SJCRH30 (cell line): ENCODE measurements at regions not wholly inside any gene's neighbourhood (a gene's known extent, or its start where the extent isn't known, plus 50 kb on each side); places are given as distances from the start of the nearest gene placed in this dataset.

ENCODE experiments used
- DNase-seq, 2 experiments: peaks; one replicate each; pipeline ENCODE4 v3.0.0-alpha.2; 2015 to 2020
- H3K27ac ChIP-seq: fragments of 250-450 bp; sonication (Bioruptor Pico); 2 replicates; pipeline ENCODE4 v1.5.1; 2020; ENCODE audit warnings: mild to moderate bottlenecking, moderate library complexity
- H3K27me3 ChIP-seq: fragments of 250-450 bp; sonication (Bioruptor Pico); 2 replicates; pipeline ENCODE4 v1.5.1; 2020; ENCODE audit warnings: mild to moderate bottlenecking, moderate library complexity
- H3K36me3 ChIP-seq: fragments of 250-450 bp; sonication (Bioruptor Pico); 2 replicates; pipeline ENCODE4 v1.5.1; 2020; ENCODE audit warnings: mild to moderate bottlenecking, moderate library complexity
- H3K4me1 ChIP-seq: fragments of 250-450 bp; sonication (Bioruptor Pico); 2 replicates; pipeline ENCODE4 v1.5.1; 2020; ENCODE audit warnings: mild to moderate bottlenecking, moderate library complexity
- H3K4me3 ChIP-seq: fragments of 250-450 bp; sonication (Bioruptor Pico); 2 replicates; pipeline ENCODE4 v1.5.1; 2020; ENCODE audit warnings: mild to moderate bottlenecking, moderate library complexity
- H3K9me3 ChIP-seq: fragments of 250-450 bp; sonication (Bioruptor Pico); replicated peaks from 2 replicates; pipeline ENCODE4 v1.5.1; 2020; ENCODE audit warnings: mild to moderate bottlenecking, moderate library complexity

DNA sequence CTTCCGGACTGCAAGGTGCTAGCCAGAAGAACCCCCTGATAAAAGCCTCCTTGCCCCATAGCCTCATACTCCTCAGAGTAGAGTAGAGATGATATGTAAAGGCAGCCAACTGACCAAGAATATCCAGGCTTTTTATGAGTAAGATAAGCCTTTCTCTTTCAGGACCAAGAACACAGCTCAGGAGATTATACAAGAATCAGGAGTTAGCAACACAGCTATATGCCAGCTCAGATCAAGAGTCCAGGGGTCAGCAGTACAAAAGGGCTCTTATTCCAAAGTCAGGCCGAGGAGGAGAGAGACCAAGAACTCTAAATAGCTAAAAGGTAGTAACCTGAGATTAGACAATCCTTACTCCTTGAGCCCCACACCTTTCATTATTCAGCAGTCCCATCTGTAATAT is 135.3 kb downstream of the BTG1 start:
- Histone ChIP-seq H3K4me3 (no peak overlapping the region), H3K36me3 (no peaks in the 10 kb centered on the region), H3K27ac (no peak overlapping the region), H3K27me3 (no peaks in the 10 kb centered on the region), H3K4me1 (no peaks in the 10 kb centered on the region), H3K9me3 (no peaks in the 10 kb centered on the region)
- DNase-seq: no peak

- Histone ChIP-seq H3K27ac (no peak overlapping the region), H3K9me3 (no peaks in the 10 kb centered on the region), H3K36me3 (no peaks in the 10 kb centered on the region), H3K4me1 (no peaks in the 10 kb centered on the region), H3K27me3 (no peaks in the 10 kb centered on the region), H3K4me3 (no peak overlapping the region)
- no peak for DNase-seq
These were observed 137.3 kb downstream of the BTG1 start for GRCh38 chr12:92008345-92008744.

GRCh38 chr12:92007787-92008186 is 137.9 kb downstream of the BTG1 start:
- no peaks in the 10 kb centered on the region for H3K9me3 ChIP-seq
- DNase-seq: no peak

DNA sequence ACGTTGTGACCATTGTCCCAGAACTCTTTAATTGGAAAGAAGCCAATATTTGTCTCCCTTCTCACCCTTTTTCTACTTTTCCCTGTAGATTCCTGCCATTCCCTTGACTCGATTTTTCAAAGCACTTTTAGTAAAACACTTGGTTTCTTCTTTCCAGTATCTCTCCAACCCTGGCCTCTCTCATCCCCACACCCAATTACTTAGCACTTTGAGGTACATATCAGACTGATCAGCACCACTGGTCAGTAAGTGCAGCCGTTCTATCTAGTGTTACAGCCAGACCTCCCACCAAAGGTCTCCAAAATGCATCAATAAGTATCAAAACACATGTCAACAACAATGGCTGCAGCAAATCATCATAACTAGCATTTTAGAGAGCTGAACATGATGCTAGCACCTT is 141.9 kb downstream of the BTG1 start:
- no peak for DNase-seq
- Histone ChIP-seq H3K27me3 (no peaks in the 10 kb centered on the region), H3K9me3 (peaks cover 2% of the 10 kb centered on the region; the same call in 1 of the 2 replicates), H3K27ac (no peak overlapping the region), H3K4me1 (no peaks in the 10 kb centered on the region), H3K4me3 (no peak overlapping the region), H3K36me3 (no peaks in the 10 kb centered on the region)

More at GRCh38 chr12:92007787-92008186, 137.9 kb downstream of the BTG1 start:
- Histone ChIP-seq H3K4me3 (no peak overlapping the region), H3K4me1 (no peaks in the 10 kb centered on the region), H3K36me3 (no peaks in the 10 kb centered on the region), H3K27me3 (no peaks in the 10 kb centered on the region), H3K27ac (no peak overlapping the region)

- peaks cover 6% of the 10 kb centered on the region; the same call in 1 of the 2 replicates for H3K9me3 ChIP-seq
- H3K36me3 ChIP-seq: no peaks in the 10 kb centered on the region
- H3K4me1 ChIP-seq: no peaks in the 10 kb centered on the region
- no peak overlapping the region for H3K27ac ChIP-seq
- H3K4me3 ChIP-seq: no peak overlapping the region
- no peaks in the 10 kb centered on the region for H3K27me3 ChIP-seq
- no peak for DNase-seq
These were observed 142.8 kb downstream of the BTG1 start for GRCh38 chr12:92002673-92003382.

GRCh38 chr12:92002195-92002649 is 143.4 kb downstream of the BTG1 start:
- Histone ChIP-seq H3K36me3 (no peaks in the 10 kb centered on the region), H3K27ac (no peak overlapping the region), H3K4me1 (no peaks in the 10 kb centered on the region), H3K9me3 (peaks cover 6% of the 10 kb centered on the region; the same call in 1 of the 2 replicates), H3K27me3 (no peaks in the 10 kb centered on the region), H3K4me3 (no peak overlapping the region)
- no peak for DNase-seq

- H3K36me3 ChIP-seq: no peaks in the 10 kb centered on the region
- no peak for DNase-seq
- no peaks in the 10 kb centered on the region for H3K4me1 ChIP-seq
- H3K27ac ChIP-seq: no peak overlapping the region
- no peak overlapping the region for H3K4me3 ChIP-seq
- H3K9me3 ChIP-seq: peaks cover 6% of the 10 kb centered on the region; the same call in 1 of the 2 replicates
- no peaks in the 10 kb centered on the region for H3K27me3 ChIP-seq
These were observed 145.0 kb downstream of the BTG1 start for GRCh38 chr12:92000597-92000996.

GRCh38 chr12:91999823-92000222 is 145.8 kb downstream of the BTG1 start:
- no peak for DNase-seq
- Histone ChIP-seq H3K27me3 (no peaks in the 10 kb centered on the region), H3K27ac (no peak overlapping the region), H3K36me3 (no peaks in the 10 kb centered on the region), H3K4me3 (no peak overlapping the region), H3K9me3 (peaks cover 6% of the 10 kb centered on the region; the same call in 1 of the 2 replicates), H3K4me1 (no peaks in the 10 kb centered on the region)

DNA sequence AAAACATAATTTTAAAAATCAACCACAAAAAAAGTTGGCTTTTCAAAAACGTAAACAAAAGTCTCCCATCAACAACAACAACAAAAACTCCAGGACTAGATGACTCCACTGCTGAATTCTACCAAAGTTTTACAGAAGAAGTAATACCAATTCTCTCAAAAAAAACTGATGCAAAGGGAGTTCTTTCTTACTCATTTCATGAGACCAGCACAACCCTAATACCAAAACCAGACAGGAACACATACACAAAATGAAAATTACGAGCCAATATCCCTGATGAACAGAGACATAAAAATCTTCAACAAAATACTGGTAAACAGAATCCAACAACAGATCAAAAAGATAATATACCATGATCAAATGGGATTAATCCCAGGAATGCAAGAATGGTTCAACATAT is 147.3 kb downstream of the BTG1 start:
- Histone ChIP-seq H3K27ac (no peak overlapping the region), H3K4me1 (no peaks in the 10 kb centered on the region), H3K27me3 (no peaks in the 10 kb centered on the region), H3K4me3 (no peak overlapping the region), H3K36me3 (no peaks in the 10 kb centered on the region), H3K9me3 (peaks cover 6% of the 10 kb centered on the region; the same call in 1 of the 2 replicates)
- DNase-seq: no peak

DNA sequence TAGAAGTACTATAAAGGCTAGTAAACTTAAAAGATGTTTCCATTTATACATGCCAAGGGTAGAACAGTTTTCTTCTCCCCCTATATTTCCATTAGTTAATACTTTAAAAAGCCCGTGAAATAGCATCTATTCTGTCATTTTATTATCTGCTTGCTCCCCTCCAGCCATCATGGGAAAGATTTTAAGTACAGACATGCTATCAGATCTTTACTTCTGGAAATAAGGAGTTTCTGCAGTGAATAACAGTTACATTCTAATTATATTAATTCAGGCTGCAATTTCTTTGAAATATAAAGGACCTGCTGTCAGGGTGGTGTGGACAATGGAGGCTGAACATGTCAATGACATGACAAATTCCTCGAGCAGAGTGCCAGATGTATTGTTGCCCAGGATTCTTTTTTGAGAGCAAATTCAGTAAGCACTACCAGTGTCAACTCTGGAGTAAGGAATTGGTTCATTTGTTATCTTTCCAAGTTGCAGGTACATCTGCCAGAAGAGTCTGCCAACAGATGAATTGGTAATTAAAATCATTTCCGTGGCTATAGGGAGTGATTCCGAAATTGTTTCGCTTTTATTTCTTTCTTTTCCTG is 151.3 kb downstream of the BTG1 start:
- no peaks in the 10 kb centered on the region for H3K36me3 ChIP-seq
- no peaks in the 10 kb centered on the region for H3K27me3 ChIP-seq
- DNase-seq: no peak
- peaks cover 4% of the 10 kb centered on the region; the same call in 1 of the 2 replicates for H3K9me3 ChIP-seq
- H3K4me3 ChIP-seq: no peak overlapping the region
- no peak overlapping the region for H3K27ac ChIP-seq
- no peaks in the 10 kb centered on the region for H3K4me1 ChIP-seq

GRCh38 chr12:91993287-91994017 is 152.2 kb downstream of the BTG1 start:
- DNase-seq: no peak
- Histone ChIP-seq H3K27ac (no peak overlapping the region), H3K9me3 (peaks cover 2% of the 10 kb centered on the region; the same call in 1 of the 2 replicates), H3K4me1 (no peaks in the 10 kb centered on the region), H3K4me3 (no peak overlapping the region), H3K27me3 (no peaks in the 10 kb centered on the region), H3K36me3 (no peaks in the 10 kb centered on the region)

DNA sequence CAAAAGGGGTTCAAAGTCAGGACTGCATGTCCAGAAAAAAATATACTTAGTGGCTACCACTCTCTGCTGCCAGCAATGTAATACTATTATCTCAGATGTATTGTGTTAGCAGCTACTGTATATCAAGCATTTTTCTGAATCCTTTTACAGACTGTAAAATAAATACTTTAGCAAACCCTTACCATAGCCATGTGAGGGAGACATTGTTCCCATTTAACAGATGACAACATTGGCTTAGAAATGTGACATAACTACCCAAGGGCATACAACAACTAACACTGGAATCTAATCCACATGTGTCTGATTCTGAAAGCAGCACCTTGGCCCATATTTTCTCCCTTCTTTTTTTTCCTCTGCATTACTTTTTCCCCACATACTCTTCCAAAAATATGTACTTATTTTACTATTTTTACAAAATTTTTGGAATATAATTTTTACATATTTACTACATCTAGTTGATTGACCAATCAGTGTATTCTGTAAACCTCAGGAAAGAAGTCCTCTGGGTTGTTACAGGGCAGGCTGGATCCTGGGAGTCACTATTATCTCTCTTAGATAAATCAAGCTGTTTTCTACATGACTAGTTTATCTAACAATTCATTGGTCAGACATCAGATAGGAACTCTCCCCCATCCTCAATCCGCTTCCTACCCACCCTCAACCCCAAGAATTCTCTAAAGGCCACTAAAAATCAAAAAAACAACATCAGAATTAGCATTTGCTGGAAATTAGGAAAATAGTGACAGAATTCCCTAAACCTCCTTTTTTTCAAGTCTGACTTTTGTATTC is 154.1 kb downstream of the BTG1 start:
- H3K27ac ChIP-seq: no peak overlapping the region
- H3K4me3 ChIP-seq: no peak overlapping the region
- no peaks in the 10 kb centered on the region for H3K4me1 ChIP-seq
- H3K9me3 ChIP-seq: no peaks in the 10 kb centered on the region
- no peaks in the 10 kb centered on the region for H3K27me3 ChIP-seq
- DNase-seq: no peak
- no peaks in the 10 kb centered on the region for H3K36me3 ChIP-seq

DNA sequence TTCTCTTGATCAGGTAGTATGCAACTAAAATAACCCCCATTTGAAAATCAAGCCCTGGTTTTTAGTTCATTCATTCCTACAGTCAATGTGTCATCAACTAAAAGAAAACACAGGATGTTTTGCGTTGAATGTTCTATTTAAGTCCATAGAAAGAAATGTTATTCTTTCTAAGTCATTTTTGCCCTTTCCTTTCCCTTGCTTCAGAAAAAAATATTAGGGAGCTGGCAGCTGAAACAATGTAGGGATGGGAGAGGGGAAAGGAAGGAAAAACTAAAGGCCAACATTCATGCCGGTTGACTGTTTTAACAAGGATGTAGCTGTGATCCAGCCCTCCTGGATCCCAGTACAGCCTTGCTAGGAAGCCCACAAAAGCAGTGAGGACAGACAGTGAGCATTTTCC is 155.1 kb downstream of the BTG1 start:
- H3K4me1 ChIP-seq: no peaks in the 10 kb centered on the region
- no peaks in the 10 kb centered on the region for H3K9me3 ChIP-seq
- no peaks in the 10 kb centered on the region for H3K36me3 ChIP-seq
- H3K4me3 ChIP-seq: no peak overlapping the region
- no peak overlapping the region for H3K27ac ChIP-seq
- no peak for DNase-seq
- H3K27me3 ChIP-seq: no peaks in the 10 kb centered on the region

DNA sequence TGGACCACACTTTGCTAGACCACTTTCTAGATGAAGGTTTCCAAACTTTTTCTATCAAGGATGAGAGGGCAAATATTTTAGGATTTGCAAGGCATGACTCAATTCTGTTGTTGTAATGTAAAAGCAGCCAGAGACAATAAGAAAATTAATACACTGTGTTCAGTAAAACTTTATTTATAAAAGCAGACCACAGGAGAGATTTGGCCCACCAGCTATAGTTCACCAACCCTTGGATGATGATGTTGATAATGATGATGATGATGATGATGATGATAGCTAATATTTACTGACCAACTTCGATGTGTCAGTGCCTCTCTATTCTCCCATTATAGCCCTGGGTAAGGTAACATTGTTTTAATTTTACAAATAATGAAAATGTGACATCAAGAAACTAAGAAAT is 156.5 kb downstream of the BTG1 start:
- DNase-seq: no peak
- Histone ChIP-seq H3K27me3 (no peaks in the 10 kb centered on the region), H3K36me3 (no peaks in the 10 kb centered on the region), H3K9me3 (no peaks in the 10 kb centered on the region), H3K4me3 (no peak overlapping the region), H3K27ac (no peak overlapping the region), H3K4me1 (peaks cover 4% of the 10 kb centered on the region; the same call in 1 of the 2 replicates)
